SK-N-DZ (cell line): ENCODE measurements at regions not wholly inside any gene's neighbourhood (a gene's known extent, or its start where the extent isn't known, plus 50 kb on each side); places are given as distances from the start of the nearest gene placed in this dataset.

Experiments used
- DNase-seq: peaks from one replicate; pipeline ENCODE4 v3.0.0-alpha.2; 2015; ENCODE audit warnings: low spot score

DNA sequence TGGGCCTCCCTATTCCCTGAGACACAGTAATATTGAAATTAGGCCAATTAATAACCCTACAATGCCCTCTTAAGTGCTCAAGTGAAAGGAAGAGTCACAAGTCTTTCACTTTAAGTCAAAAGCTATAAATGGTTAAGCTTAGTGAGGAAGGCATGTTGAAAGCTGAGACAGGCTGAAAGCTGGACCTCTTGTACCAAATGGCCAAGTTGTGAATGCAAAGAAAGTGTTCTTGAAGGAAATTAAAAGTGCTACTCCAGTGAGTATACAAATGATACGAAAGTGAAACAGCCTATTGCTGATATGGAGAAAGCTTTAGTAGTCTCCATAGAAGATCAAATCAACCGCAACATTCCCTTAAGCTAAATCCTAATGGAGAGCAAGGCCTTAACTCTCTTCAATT is 140.8 kb downstream of the PTCSC3 start:
- no peak for DNase-seq

DNA sequence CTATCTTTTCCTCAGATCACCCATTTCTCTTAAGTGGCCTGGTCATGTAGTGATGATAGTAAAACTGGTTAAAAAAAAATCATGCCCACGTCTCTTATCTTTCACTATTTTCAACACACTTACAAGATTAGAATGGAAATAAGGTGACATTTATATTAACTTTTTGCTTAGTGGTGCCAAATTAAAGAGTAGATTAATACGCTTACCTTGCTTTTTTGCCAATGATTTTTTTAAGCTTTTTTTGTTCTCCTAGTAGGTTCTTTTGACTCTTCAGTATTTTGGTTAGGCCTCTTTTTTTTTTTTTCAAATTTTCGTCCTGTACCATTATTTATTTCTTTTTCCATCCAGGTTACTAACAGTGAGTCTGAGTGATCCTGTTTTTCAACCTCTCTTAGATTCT is 147.9 kb downstream of the PTCSC3 start:
- DNase-seq = no peak

DNA sequence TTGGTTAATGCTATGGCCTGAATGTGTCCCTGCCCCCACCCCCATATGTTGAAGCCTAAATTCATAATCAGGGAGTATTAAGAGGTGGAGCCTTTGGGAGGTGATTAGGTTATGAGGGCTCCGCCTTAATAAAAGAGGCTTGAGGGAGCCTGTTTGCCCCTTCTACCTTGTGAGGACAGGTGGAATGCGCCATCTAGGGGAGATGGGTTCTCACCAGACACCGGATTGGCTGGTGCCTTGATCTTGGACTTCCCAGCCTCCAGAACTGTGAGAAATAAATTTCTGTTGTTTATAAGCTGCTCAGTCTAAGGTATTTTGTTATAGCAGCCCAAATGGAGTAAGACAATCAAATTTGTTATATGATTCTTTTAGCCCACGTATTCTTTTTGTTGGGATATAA is 148.3 kb downstream of the PTCSC3 start:
- DNase-seq = no peak

DNA sequence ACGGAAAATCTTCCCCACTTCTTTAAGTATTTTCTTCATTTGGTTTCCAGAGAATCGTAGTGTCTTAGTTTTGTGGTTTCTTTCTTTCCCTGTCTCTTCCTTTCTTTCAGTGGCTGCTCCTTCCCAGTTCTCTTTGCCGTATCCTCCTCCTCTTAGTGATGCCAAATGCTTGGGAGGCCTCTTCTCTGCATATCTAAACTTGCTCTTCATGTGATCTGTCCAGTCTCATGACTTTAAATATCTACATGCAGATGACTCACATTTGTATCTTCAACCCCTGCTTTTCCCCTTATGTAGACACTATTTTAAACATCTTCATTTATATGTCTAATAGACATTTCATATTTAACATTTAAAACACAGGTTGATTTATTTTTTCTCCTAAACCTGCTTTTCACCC is 149.2 kb downstream of the PTCSC3 start:
- no peak for DNase-seq

DNA sequence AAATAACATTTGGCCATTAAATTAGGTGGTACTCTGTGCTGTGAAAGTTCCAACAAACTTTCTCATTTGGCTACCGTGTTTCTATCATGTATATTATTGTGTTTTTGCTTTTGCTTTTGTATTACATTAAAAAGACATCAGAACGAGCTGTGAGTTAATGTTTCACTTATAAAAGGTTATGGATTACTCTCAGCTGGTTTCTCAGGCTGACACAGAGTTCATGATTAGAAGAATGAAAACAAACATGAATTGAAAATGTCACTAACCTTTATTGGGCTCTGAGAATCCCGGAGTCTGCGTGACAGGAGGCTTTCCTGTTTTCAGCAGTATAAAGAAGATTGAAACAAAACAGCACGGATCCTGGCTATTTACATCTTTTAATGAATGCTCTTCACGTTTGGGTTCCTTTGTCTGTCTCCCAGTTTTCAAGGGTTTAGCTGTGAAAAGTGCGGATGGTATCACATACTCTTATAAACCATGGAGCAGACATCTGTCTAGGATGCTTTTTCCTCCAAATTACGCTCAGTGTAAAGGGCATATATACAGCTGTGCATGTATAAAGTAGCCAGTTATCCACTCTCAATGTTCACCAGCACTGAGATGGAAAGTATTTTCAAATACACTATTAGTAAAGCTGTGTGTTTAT is 153.6 kb downstream of the PTCSC3 start:
- no peak for DNase-seq

DNA sequence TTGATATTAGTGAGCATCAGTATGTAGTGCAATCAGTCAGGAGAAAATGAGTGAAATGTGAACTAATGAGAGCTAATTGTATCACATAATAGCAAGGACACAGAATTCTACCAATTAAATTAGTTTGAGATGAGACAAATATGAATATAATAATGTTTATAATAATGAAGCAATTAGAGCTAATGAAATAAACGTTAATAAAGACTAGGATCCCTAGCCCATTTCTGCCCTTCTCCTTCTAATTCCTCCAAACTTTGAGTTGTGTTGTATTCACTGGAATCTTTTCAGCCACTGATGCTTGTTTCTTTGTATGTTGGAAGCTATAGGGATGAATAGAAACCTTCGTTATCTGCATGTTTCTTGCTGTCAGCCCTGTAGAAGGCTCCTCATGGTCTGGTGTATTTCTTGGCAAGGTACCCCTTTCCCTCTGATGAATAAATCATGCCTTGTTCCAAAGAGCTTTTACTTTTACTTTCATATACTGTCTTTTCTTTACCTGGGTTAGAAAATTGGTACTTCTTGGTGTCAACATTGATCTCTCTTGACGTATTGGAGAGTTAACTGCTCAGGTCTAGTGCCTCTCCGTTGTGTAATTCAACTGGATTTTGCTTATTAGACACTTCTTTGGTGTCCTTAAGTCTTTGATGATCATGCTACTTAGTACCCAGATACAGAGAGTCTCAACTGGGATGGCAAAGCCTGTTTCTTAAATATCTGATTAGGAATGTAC is 154.8 kb downstream of the PTCSC3 start:
- DNase-seq = no peak

DNA sequence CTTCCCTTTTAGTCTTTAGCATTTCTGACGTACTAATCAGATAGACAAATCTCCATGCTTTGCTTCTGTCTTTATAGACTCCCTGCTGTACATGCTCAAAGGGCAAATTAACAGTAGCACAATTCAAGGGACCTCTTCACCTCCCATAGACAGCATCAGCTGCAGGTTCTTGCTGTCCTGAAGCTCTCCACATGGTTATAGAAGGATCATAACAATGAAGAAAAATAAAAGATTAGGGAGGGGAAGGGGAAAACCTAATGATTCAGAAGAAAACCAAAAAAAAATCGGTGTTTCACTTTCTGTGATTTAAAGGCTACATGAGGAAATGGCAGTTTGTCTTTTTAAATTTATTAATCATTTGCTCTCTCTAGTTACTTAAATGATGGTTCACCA is 155.5 kb downstream of the PTCSC3 start:
- DNase-seq = no peak

DNA sequence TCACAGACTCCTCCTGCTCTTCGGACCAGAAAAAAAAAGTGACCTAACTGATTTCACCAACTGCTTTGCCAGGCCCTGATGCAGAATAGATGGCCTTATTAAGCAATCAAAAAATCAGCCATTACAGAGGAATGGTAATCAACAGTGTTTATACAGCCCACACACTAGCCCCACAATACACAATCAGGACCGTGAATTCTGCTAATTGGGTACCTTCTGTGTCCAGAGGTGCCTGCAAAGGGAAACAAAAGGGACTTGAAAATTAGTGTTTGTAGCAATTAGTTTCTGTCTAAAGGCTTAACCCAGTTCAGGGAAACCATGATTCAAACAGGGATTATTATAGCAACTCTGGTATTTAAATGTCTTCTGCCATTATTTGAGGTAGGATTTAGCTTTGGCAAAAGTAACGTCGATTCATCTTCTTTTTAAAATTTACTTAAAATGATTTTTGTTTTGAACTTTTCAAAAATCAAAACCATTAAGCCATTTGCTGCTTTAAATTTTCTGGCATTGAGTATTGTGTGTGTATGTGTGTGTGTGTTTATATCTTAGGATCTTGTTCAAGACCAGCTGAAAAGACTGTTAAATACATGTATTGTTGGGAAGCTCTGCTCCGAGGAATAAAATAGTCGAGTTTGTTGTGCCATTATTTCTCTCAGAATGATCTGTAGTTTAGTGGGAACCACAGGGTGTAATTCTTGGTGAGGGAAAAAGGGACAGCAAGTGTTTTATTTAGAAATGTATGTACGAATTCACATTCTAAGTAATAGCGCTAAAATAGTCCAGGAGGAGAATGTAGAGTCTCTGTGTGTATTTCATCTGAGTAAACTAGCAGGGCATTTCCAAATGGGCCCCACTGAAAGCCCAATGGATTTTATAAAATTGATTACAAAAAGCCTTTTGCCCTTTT is 156.1 kb downstream of the PTCSC3 start:
- DNase-seq = no peak

DNA sequence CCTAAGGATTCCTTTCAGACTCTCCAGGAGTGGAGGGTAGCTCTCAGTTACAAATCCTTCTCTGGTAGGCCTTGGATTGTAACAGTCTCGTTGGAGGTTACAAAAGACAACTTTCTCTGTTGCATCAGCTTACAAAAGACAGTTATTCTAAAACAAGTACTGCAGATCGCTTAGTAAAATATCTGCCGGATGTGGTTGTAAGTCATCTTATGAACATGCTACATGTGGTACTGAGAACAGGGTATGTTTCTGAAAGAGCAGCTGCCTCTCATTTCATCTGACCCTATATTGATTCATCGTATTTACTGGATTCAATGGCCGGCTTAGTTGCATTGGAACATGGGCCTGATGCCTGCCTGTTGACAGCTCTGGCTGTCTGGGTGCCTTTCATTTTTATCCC is 157.4 kb downstream of the PTCSC3 start:
- DNase-seq = no peak

DNA sequence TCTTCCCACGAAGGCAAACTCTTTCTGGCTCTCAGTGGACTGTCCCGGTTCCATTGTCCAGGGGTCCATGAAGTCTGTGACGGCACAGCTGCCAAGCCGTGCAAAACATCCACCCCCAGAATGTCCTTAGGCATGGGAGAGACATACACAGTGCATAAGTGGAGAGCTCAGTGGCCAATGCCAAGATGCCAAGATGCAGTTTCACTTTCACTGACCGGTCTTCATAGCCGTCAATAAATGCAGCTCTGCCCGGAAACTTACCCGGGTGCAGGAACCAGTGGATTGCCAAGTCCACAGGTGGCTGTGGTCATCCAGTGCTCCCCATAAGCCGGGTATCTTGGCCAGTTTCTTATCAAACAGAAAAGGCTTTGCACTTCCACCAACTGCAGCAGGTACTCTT is 162.3 kb downstream of the PTCSC3 start:
- no peak for DNase-seq

DNA sequence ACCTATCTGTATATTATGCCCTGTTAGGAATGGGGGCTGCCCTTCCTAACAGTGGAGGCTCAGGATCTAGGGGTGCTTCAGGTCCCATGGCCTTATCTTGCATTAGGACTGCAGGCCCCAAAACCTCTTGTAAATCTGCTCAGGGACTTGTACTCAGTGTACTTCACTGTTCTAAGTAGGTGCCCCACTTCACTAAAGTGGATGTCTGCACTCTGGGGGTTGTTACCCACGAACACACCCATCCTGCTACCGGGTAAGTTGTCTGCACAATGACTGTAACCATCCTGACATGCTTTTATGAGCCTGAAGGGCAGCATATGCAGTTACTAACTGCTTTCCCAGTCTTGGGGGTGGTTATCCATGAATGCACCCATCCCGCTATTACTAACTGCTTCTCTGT is 163.0 kb downstream of the PTCSC3 start:
- no peak for DNase-seq

DNA sequence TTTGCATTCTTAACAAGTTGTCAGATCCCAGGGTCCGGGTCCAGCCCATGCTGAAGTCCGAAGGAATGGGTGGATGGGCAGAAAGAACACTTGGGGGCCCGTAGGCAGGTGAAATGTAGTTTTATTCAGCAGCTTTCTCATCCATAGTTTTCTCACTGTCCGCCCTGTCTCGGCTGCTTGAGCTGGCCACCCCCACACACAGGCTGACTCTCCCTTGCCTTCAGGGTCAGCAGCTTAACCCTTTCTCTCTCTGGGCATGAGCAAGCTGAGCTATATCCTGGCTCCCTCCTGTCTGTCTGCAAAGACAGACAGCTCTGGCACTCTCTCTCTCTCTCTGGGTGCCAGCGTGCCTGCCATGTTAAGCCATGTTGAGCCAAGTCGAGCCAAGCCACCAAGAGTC is 163.9 kb downstream of the PTCSC3 start:
- DNase-seq = no peak

DNA sequence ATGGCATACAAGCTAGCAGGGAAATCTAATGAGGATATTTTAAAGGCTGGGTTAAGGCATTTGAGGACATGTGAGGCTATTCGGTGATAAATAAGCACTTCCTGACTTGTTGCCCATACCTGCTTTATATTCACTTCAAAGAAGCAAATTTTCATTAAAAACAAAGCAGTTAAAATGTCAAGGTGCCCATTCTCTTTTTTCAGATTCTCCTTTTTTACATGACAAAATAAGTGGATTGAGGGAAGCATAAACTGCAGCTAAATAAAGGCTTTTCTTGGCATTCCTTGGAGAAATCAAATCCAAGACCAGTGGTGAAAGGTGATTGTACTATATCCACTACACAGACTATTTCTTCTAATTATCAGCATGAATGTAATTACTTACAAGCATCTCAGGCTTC is 166.9 kb downstream of the PTCSC3 start:
- no peak for DNase-seq

DNA sequence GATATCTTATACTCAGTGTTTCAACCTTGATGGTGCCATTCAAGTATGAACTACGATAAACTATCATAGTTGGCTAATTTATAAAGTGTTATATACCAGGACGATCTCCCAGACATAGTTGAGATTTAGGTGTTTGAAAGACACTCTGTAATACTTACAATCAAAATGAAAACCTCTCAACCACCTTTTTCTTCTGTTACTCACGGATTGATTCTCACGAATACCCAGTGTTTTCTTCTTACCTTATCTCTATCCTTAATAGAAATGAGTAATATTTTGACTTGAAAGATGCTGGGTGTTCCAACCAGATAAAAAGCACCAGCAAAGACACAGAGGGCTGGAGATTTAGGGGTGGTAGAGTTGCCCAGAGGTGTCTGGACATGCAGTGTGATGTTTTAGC is 169.9 kb downstream of the PTCSC3 start:
- no peak for DNase-seq

DNA sequence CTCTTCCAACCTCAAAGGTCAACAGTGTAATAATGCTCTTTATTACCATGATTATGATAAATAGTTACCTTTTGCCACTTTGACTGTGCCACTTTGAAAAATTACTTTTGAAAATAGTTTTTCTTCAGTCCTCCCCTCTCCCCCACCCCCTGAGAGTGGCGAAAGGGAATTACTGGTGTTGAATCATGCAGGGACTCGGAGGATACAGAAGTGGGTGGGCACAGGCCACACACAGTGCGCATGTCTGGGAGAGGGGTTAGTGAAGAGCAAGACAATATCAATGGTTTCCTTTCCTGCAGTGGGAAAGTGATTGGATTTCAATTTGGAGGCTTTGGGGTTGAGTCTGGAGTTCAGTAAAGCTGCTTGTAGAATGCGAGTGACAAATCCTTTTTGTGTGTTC is 170.9 kb downstream of the PTCSC3 start:
- no peak for DNase-seq

DNA sequence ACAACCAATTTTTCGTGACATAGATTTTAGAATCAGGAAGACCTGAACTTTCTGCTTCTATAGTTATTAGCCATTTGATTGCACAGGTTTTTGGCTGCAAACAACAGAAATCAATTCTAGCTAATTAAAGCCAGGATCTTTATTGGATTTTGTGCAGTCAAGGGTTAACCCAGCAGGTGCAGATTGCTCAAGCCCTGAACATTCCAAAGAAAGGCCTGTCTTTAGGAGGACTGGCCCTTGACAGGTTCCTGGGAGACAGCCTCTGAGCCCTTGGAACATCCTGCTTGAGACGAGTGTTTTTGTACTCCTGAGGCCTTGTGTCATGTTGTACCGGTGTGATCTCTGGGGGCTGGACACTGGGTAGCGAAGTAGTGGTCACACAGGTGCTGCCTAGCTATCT is 174.6 kb downstream of the PTCSC3 start:
- DNase-seq = no peak

DNA sequence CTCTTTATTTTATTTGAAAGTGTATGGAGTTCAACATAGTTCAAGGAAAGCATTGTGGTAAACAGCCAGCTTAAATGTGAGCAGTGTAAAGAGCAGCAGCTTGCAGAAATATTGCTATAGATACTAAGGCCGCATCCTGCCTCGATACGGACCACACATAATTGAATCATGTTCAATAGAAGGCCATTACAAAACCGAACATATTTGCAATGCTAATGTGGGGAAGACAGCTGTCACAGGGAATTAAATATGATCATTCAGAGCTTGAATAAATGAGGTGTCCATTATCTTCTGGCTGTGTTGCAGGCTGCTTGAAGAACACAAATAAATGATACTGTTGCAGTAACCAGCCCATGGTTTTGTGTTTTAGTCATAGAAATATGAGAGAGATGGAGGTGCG is 173.2 kb downstream of the BRMS1L start:
- DNase-seq = no peak

DNA sequence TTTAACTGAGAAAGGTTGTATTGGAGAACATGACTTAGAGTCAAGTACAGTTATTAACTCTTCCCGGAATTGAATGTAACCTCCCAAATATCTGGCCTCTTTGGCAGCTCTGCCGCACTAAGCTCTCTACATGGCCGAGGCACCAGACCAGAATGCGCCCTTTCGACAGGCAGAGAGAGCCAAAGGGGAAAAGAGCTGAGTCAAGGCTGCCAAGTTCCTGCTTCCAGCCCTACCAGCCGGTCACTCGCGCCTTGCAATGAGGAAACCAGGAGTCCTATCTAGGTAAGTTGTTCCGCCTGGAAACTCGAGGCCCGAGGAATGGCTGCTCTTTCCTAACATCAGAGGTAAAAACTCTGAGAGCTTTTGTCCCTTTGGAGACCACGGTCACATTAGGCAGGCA is 172.2 kb downstream of the BRMS1L start:
- no peak for DNase-seq

DNA sequence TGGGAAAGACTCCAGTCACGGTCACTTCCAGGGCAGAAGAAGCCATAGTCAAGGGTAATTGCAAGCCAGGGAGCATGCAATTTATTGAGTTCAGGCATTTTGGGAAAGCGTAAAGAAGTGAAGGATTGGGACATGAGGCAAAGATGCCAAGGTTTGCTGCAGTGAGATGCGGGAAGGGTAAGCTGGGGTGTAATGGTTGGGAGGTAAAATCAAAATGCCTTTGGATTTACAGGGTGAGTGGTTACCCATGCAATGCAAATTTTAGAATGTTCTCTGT is 167.5 kb downstream of the BRMS1L start:
- no peak for DNase-seq

DNA sequence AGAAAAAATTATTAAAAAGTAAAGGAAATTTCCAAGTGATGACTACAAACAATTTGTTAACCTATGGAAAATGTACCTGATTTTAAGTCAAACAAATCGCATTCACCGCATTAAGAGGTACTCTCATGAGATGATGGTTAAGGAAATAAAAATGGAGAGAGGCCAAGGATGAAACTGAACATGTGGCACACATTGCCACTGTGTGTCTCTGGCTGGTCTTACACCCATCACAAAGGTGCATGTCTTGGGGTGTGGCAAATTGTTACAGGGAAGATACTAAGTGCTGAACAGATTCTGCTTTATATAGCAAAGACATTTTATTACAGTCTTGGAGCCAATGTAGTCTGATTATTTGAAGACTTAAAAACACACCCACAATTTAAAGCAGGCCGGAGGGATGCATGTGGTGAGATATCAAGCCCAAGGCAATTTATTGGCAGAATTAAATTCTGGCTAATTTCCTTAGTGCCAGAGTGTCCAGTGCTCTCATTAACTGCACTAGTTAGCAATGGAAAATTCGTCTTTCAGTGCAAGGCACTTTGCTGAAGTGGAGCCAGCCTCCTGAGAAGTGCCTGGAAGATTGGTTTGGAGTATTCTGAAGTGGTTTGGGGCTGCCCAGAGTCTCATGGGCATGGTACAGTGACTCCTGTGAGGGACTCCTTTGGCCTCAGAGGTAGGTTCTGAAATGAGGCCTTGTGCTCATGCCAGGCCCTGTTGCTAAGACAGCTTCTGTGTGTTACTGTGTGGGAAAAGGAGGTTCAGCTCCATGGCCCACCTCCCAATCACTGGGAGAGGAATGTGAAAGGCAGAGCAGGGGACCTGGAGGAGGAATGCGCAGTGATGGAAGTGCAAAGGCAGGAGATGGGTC is 166.9 kb downstream of the BRMS1L start:
- no peak for DNase-seq

DNA sequence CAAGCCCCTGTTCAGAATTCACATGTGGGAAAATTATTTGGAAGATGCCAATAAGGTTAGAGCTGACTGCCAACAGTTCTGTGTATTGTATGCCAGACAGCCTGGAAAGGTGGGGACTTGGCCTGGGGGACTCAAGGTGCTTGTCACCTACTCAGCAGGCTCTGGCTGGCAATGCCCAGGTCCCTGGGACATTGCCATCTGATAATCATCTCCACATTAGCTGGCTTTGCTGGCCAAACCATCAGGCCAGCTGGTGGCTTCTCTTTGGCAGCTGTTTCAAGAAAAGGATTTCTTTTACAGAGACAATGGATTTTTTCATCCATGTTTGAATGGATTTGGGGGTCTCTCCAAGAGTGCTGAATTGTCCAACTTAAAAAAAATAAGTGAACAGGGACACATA is 165.2 kb downstream of the BRMS1L start:
- no peak for DNase-seq

DNA sequence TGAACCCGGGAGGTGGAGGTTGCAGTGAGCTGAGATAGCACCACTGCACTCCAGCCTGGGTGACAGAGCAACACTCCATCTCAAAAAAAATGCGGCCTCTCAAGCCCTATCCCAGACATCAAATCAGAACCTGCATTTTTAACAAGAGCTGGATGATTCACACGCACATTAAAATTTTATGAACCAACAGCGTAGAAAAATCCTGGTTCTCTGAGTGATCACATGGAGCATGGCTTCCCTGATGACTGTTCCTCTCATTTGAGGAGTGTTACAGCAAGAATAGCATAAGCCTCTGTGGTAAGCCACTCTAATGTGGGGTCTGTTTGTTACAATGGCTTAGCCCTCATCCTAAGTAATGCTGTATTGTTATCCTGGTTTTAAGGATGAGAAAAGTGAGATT is 163.6 kb downstream of the BRMS1L start:
- DNase-seq = no peak
